Testis (tissue), 2 donors: ENCODE measurements at regions not wholly inside any gene's neighbourhood (a gene's known extent, or its start where the extent isn't known, plus 50 kb on each side); places are given as distances from the start of the nearest gene placed in this dataset.

ENCODE experiments used
- DNase-seq: peaks from one replicate; pipeline ENCODE4 v3.0.0-alpha.2; 2019
- H3K27ac ChIP-seq, 2 donors: fragments of 200-600 bp; sonication (generic); one replicate each; pipeline ENCODE4 v1.5.1; 2019
- H3K27me3 ChIP-seq: fragments of 200-600 bp; sonication (generic); one replicate; pipeline ENCODE4 v1.5.1; 2019
- H3K36me3 ChIP-seq: fragments of 200-600 bp; sonication (generic); one replicate; pipeline ENCODE4 v1.5.1; 2017; ENCODE audit warnings: low read depth; ENCODE audit errors: missing control alignments
- H3K4me1 ChIP-seq: fragments of 200-600 bp; sonication (generic); one replicate; pipeline ENCODE4 v1.5.1; 2019
- H3K4me3 ChIP-seq, 2 donors: fragments of 200-600 bp; sonication (generic); one replicate each; pipeline ENCODE4 v1.5.1; 2017 to 2019
- H3K9me3 ChIP-seq: fragments of 200-600 bp; sonication (generic); one replicate; pipeline ENCODE4 v1.5.1; 2017
- CTCF ChIP-seq, 3 experiments: fragments of 450-650 bp in 2 of 3; fragments of 200-600 bp in 1 of 3; sonication (generic) in 1 of 3; IDR thresholded peaks; one replicate each; pipeline ENCODE4 v1.5.1; 2016 to 2019; ENCODE audit warnings: antibody characterized with exemption in 3 of 3, mild to moderate bottlenecking in 2 of 3, moderate library complexity in 1 of 3
- POLR2A ChIP-seq: fragments of 450-650 bp; IDR thresholded peaks from one replicate; pipeline ENCODE4 v1.6.1; 2017; ENCODE audit warnings: antibody characterized with exemption, mild to moderate bottlenecking, moderate library complexity
- WGBS, 2 donors: methylation state at CpG; one replicate each; pipeline ENCODE4 v1.1.5; 2018; 5-methylcytosine and 5-hydroxymethylcytosine counted together
- intact Hi-C: fragments of 100-400 bp; cut with DNase I; formaldehyde crosslinking; loops from one replicate; pipeline ENCODE4 v1.15.1; 2023; ENCODE audit warnings: low total_unique reads

GRCh38 chr2:51662187-51662586, 630.3 kb upstream of the NRXN1 start:
- no peak for DNase-seq
- intact Hi-C loops: no loop called here
- Histone ChIP-seq H3K27ac (no peak overlapping the region), H3K4me3 (no peak overlapping the region), H3K9me3 (no peaks in the 10 kb centered on the region), H3K27me3 (no peaks in the 10 kb centered on the region), H3K4me1 (no peaks in the 10 kb centered on the region), H3K36me3 (no peaks in the 10 kb centered on the region)
- TF ChIP-seq CTCF (IDR thresholded peaks at IDR 0.05) (no peak), POLR2A (no peak)
- WGBS, 2 donors: 74 to 79% methylated on average over 5 of the region's 5 CpGs

GRCh38 chr2:51657849-51658248, 625.9 kb upstream of the NRXN1 start:
- Histone ChIP-seq H3K27me3 (no peaks in the 10 kb centered on the region), H3K4me1 (no peaks in the 10 kb centered on the region), H3K27ac (no peak overlapping the region), H3K9me3 (no peaks in the 10 kb centered on the region), H3K36me3 (no peaks in the 10 kb centered on the region), H3K4me3 (no peak overlapping the region)
- intact Hi-C loops: no loop called here
- no peak for TF ChIP-seq POLR2A
- TF ChIP-seq CTCF (IDR thresholded peaks at IDR 0.05): no peak
- no peak for DNase-seq
- WGBS, 2 donors: 92% methylated on average over 4 of the region's 4 CpGs

DNA sequence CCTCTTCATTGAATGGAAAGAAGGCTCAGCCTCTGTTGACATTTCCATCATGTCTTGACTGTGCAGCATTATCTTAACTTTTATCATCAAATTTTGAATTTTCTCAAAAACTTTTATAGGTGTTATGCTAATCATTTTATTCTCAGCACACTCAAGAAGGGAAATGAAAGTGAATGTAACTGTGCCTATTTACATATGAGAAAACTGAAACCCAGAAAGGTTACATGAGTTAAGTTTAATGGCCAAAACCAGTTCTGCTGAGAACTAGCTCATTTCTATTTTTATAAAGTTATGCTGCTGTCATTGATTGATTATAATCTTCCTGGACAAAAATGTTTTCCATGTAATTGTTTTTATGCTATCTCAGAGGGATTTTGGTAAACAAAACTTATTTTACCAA, 618.8 kb upstream of the NRXN1 start:
- no peaks in the 10 kb centered on the region for H3K27me3 ChIP-seq
- TF ChIP-seq CTCF (IDR thresholded peaks at IDR 0.05): no peak
- TF ChIP-seq POLR2A: no peak
- intact Hi-C loops: no loop called here
- no peak overlapping the region for H3K4me3 ChIP-seq
- no peaks in the 10 kb centered on the region for H3K4me1 ChIP-seq
- DNase-seq: no peak
- H3K36me3 ChIP-seq: no peaks in the 10 kb centered on the region
- H3K27ac ChIP-seq: no peak overlapping the region
- no peaks in the 10 kb centered on the region for H3K9me3 ChIP-seq

GRCh38 chr2:51649366-51649765, 617.4 kb upstream of the NRXN1 start:
- 62 to 77% methylated on average over 1 of the region's 1 CpG for WGBS, 2 donors
- no peak overlapping the region for H3K4me3 ChIP-seq
- intact Hi-C loops: no loop called here
- H3K9me3 ChIP-seq: no peaks in the 10 kb centered on the region
- no peak for DNase-seq
- no peak overlapping the region for H3K27ac ChIP-seq
- H3K36me3 ChIP-seq: no peaks in the 10 kb centered on the region
- H3K27me3 ChIP-seq: no peaks in the 10 kb centered on the region
- TF ChIP-seq CTCF (IDR thresholded peaks at IDR 0.05): no peak
- TF ChIP-seq POLR2A: no peak
- no peaks in the 10 kb centered on the region for H3K4me1 ChIP-seq

- WGBS, 2 donors: 42 to 50% methylated on average over 4 of the region's 4 CpGs
- H3K4me3 ChIP-seq: no peak overlapping the region
- no peaks in the 10 kb centered on the region for H3K9me3 ChIP-seq
- intact Hi-C loops: no loop called here
- no peaks in the 10 kb centered on the region for H3K27me3 ChIP-seq
- H3K27ac ChIP-seq: no peak overlapping the region
- no peak for TF ChIP-seq POLR2A
- no peaks in the 10 kb centered on the region for H3K4me1 ChIP-seq
- no peak for DNase-seq
- no peaks in the 10 kb centered on the region for H3K36me3 ChIP-seq
These were observed 606.9 kb upstream of the NRXN1 start for GRCh38 chr2:51638811-51639210.
